Osteoblast (primary cell): ENCODE measurements at regions not wholly inside any gene's neighbourhood (a gene's known extent, or its start where the extent isn't known, plus 50 kb on each side); places are given as distances from the start of the nearest gene placed in this dataset.
"Not testable (repeated sequence)": the region's sequence is repeated elsewhere in the genome, so short reads cannot be mapped to it uniquely, and the experiment has no call there.

Experiments
- DNase-seq: peaks from one replicate; pipeline ENCODE4 v3.0.0; 2011; ENCODE audit warnings: low spot score, mixed read lengths; ENCODE audit not compliant: insufficient read length; ENCODE audit errors: missing footprints
- H2AFZ ChIP-seq: 2 replicates; pipeline ENCODE4 v1.6.0; 2011; ENCODE audit warnings: mild to moderate bottlenecking, low read length
- H3K27ac ChIP-seq: 2 replicates; pipeline ENCODE4 v1.5.1; 2011; ENCODE audit warnings: mild to moderate bottlenecking, low read depth, low read length, moderate library complexity
- H3K27me3 ChIP-seq: 2 replicates; pipeline ENCODE4 v1.6.0; 2012; ENCODE audit warnings: mild to moderate bottlenecking, control low read depth, inconsistent platforms, low read length, moderate library complexity; ENCODE audit not compliant: insufficient read depth
- H3K36me3 ChIP-seq: 2 replicates; pipeline ENCODE4 v1.5.1; 2011; ENCODE audit warnings: mild to moderate bottlenecking, low read length, control low read depth, moderate library complexity; ENCODE audit not compliant: insufficient read depth
- H3K4me1 ChIP-seq: 2 replicates; pipeline ENCODE4 v1.5.1; 2011; ENCODE audit warnings: mild to moderate bottlenecking, low read length, control low read depth, moderate library complexity; ENCODE audit not compliant: insufficient read depth
- H3K4me2 ChIP-seq: 2 replicates; pipeline ENCODE4 v1.6.0; 2011; ENCODE audit warnings: mild to moderate bottlenecking, low read length; ENCODE audit not compliant: insufficient read depth
- H3K4me3 ChIP-seq: fragments of 200-600 bp; sonication (generic); 3 replicates; pipeline ENCODE4 v1.5.1; 2012; ENCODE audit warnings: mild to moderate bottlenecking, low read length, inconsistent platforms; ENCODE audit not compliant: insufficient read depth
- H3K79me2 ChIP-seq: 2 replicates; pipeline ENCODE4 v1.6.0; 2012; ENCODE audit warnings: mild to moderate bottlenecking, low read length, control low read depth, inconsistent platforms; ENCODE audit not compliant: insufficient read depth
- H3K9me3 ChIP-seq: 2 replicates; pipeline ENCODE4 v1.5.1; 2011; ENCODE audit warnings: low read depth, low read length, control low read depth
- H4K20me1 ChIP-seq: 2 replicates; pipeline ENCODE4 v1.6.0; 2012; ENCODE audit warnings: mild to moderate bottlenecking, low read length, control low read depth; ENCODE audit not compliant: insufficient read depth
- CTCF ChIP-seq: IDR thresholded peaks from 2 replicates; pipeline ENCODE4 v1.5.1; 2011; ENCODE audit warnings: mild to moderate bottlenecking, low read depth, low read length, moderate library complexity; ENCODE audit errors: extremely low read depth

GRCh38 chr10:78217336-78217735, 183.7 kb downstream of the RPS24 start:
- no peaks in the 10 kb centered on the region for H3K27me3 ChIP-seq
- H3K9me3 ChIP-seq: no peaks in the 10 kb centered on the region
- no peak overlapping the region for H2AFZ ChIP-seq
- H4K20me1 ChIP-seq: no peaks in the 10 kb centered on the region
- H3K36me3 ChIP-seq: no peaks in the 10 kb centered on the region
- H3K4me2 ChIP-seq: no peak overlapping the region
- H3K79me2 ChIP-seq: no peaks in the 10 kb centered on the region
- no peak overlapping the region for H3K27ac ChIP-seq
- H3K4me3 ChIP-seq: no peak overlapping the region
- no peak for DNase-seq
- TF ChIP-seq CTCF: no peak
- peaks cover 15% of the 10 kb centered on the region for H3K4me1 ChIP-seq

GRCh38 chr10:78218798-78219490, 185.3 kb downstream of the RPS24 start:
- Histone ChIP-seq H3K36me3 (no peaks in the 10 kb centered on the region), H3K27me3 (no peaks in the 10 kb centered on the region)

GRCh38 chr10:78219568-78219967, 185.9 kb downstream of the RPS24 start:
- not testable (repeated sequence) for H3K4me2 ChIP-seq, H3K79me2 ChIP-seq, H3K36me3 ChIP-seq, H4K20me1 ChIP-seq, DNase-seq, H3K4me3 ChIP-seq, H3K27me3 ChIP-seq, H2AFZ ChIP-seq, H3K27ac ChIP-seq, H3K9me3 ChIP-seq
- H3K4me1 ChIP-seq: peaks cover 20% of the 10 kb centered on the region

More at GRCh38 chr10:78218798-78219490, 185.3 kb downstream of the RPS24 start:
- no peak for TF ChIP-seq CTCF
- Histone ChIP-seq H3K9me3 (no peaks in the 10 kb centered on the region), H3K4me1 (peaks cover 15% of the 10 kb centered on the region), H3K4me3 (no peak overlapping the region), H3K27ac (no peak overlapping the region), H4K20me1 (no peaks in the 10 kb centered on the region), H3K4me2 (no peak overlapping the region), H2AFZ (no peak overlapping the region), H3K79me2 (no peaks in the 10 kb centered on the region)
- DNase-seq: no peak

- no peak overlapping the region for H3K4me2 ChIP-seq
- DNase-seq: no peak
- no peak overlapping the region for H3K27ac ChIP-seq
- no peaks in the 10 kb centered on the region for H3K27me3 ChIP-seq
- H3K4me3 ChIP-seq: no peak overlapping the region
- H3K79me2 ChIP-seq: no peaks in the 10 kb centered on the region
- H3K9me3 ChIP-seq: no peaks in the 10 kb centered on the region
- peaks cover 18% of the 10 kb centered on the region for H3K4me1 ChIP-seq
- TF ChIP-seq CTCF: no peak
- H2AFZ ChIP-seq: no peak overlapping the region
- H4K20me1 ChIP-seq: no peaks in the 10 kb centered on the region
- H3K36me3 ChIP-seq: no peaks in the 10 kb centered on the region
Measured at GRCh38 chr10:78220781-78221180, 187.1 kb downstream of the RPS24 start.
